Hippocampal formation (tissue), 2 donors: ENCODE measurements at regions not wholly inside any gene's neighbourhood (a gene's known extent, or its start where the extent isn't known, plus 50 kb on each side); places are given as distances from the start of the nearest gene placed in this dataset.
"Not testable (repeated sequence)": the region's sequence is repeated elsewhere in the genome, so short reads cannot be mapped to it uniquely, and the experiment has no call there.

Experiments used
- DNase-seq, 2 donors: peaks; one replicate each; lab custom pipeline; 2025; lab: John Stamatoyannopoulos, UW

GRCh38 chr4:117560329-117560728 lies 474.0 kb upstream of the NDST3 start:
- DNase-seq: peak in 1 of 2 donors; percentile 36

GRCh38 chr4:117574085-117574484 lies 460.2 kb upstream of the NDST3 start:
- no peak for DNase-seq

DNA sequence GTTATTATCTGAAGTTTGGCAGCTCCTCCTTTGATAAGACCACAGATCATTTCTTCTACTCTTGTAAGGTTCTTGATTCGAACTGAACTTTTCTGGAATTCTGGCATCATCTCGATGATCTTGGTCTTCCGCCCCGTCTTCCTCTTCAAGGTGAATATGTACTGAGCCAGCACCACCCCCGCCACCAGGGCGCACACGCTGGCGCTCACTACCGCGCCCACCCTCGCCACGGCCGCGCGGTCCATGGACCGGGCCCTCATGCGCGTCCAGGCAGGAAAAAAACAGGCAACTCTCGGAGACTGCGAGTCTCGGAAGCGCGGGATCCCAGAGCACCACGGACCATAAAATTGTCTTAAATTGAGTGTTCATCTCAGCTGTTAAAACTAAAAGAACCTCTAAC lies 458.4 kb upstream of the NDST3 start:
- DNase-seq: no peak

GRCh38 chr4:117577686-117578311 lies 456.5 kb upstream of the NDST3 start:
- DNase-seq: no peak

DNA sequence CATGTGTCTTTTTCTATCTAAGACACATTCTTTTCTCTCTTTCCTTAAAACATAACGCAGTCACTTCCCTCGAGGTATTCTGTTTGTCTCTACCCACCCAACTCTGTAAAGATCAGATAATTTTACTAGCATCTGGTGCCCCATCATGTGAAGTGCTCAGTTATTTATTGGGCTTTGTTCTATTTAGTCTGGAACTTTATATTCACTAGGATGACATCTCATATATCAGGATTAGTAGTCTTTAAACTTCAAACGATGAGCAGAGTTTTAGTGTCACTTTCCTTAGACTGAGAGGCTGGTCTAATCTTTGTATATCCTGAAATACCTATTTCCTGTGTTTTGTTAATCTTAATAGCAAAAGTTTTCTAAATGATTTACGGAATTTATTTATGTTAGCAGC lies 445.5 kb upstream of the NDST3 start:
- DNase-seq: no peak

- no peak for DNase-seq
These were observed 437.3 kb upstream of the NDST3 start for GRCh38 chr4:117596917-117597480.

DNA sequence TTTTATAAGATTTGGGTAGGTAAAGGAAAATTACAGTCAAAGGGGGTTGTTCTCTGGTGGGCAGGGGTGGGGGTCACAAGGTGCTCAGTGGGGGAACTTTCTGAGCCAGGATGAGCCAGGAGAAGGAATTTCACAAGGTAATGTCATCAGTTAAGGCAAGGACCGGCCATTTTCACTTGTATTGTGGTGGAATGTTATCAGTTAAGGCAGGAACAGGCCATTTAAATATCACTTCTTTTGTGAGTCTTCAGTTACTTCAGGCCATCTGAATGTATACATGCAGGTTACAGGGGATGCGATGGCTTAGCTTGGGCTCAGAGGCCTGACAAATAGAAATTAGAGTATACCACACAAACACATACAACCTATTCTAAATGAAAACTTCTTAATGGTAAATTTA lies 434.9 kb upstream of the NDST3 start:
- DNase-seq: not testable (repeated sequence)

DNA sequence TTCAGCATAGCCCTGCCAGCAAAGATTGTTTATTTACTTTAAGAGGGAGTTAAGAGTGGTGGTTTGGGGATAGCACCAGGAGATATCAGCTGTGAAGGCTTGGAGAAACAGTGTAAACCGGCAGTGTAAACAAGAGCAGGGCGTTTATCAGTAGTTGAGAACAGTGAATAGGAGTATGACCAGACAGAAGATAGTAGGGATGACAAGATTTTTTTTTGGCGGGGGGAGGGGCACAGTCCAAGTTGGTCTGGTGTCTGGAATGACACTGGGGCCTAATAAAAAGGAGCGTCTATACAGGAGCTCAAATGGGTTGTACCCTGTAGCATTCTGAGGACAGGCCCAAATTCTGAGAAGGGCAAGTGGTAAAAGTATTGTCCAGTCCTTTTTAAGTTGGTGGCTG lies 433.4 kb upstream of the NDST3 start:
- DNase-seq: not testable (repeated sequence)

GRCh38 chr4:117610706-117611308 lies 423.5 kb upstream of the NDST3 start:
- DNase-seq: no peak

- peak in 1 of 2 donors; percentile 27 for DNase-seq
These were observed 412.6 kb upstream of the NDST3 start for GRCh38 chr4:117621673-117622072.

DNA sequence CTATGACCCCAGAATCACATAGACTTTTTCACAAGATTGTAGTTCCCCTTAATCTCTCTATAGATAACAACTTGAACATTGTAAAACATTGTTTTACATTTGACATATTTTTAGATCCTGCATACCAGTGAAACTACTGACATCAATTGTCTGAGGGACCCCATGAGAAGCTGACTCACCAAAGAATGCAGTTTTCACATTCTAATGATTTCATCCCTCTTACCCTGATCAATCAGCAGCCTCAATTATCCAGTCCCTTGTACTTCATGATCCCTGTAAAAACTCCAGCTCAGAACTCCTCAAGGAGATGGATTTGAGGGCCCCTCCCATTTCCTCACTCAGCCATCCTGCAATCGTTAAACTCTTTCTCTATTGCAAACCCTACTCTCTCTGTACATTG lies 411.0 kb upstream of the NDST3 start:
- no peak for DNase-seq

GRCh38 chr4:117626664-117627063 lies 407.6 kb upstream of the NDST3 start:
- DNase-seq: no peak

DNA sequence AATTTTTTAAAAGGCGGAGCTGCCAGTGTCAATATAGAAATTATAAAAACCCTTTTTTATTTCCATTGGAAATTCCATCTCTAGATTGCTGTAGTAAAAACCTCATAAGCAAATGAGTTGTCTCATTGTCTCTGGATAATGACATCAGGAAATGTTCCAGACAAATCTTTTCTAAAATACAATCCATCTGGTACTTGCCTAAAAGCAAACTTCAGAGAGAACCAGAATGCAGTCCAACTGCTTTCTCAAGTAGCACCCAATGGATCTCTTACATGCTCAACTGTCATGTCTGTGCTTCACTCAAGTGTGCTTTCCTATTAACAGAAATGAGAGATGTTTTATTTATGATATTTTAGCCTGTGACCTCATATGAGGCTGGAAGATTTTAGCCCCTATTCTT lies 399.6 kb upstream of the NDST3 start:
- DNase-seq: no peak

DNA sequence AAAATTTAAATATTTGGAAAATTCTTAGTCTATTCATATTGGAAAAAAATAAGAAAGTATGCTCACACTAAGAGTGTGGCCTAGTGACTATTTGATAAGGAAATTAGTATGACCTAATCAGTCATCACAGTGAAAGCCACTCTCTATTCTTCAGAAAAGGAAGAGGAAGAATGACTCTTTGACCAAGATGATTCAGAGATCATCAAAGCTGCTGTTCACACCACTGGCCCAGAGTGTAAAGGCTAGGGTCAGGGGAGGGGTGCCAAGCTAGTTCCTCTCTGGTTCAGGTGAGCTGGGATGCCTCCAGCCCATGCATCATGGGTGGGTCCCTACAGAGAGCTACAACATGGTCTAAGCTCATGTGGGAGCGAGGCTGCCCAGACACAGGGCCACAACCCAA lies 396.9 kb upstream of the NDST3 start:
- no peak for DNase-seq

DNA sequence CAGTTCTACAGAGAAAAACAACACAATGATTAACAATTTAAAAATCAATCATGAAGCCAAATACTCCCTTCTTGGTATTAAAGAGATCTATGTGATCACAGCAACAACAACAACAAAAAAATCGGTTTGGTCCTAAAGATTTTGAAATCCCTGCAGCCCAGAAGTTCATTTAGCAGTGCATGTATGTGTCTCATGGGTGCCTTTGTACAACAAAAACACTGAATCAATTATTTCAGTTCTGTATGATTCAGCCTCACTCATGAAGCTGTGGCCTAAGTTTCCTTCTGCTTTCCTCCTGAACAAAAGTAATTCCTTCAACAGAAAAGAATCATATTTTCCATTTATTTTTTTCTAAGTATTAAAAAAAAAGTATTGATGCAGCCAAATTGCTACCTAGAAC lies 393.4 kb upstream of the NDST3 start:
- DNase-seq: no peak

GRCh38 chr4:117641519-117641918 lies 392.8 kb upstream of the NDST3 start:
- no peak for DNase-seq

DNA sequence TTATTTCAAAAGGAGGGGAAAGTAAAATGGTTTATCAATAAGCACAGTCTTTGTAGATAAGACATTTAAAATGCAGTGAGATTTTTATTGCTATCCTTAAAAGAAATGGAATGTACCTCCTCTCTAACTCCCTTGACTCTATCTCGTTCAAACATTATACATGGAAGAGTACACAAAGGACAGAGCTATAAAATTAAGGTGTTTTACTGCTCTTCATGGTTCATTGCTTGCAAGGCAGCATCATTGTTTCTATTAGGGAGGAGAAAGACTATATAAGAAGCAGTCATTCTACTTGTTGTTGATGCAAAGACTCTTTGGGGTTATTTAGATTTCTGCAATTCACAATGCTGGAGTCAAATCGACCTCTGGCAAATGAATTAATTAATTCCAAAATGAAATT lies 380.2 kb upstream of the NDST3 start:
- no peak for DNase-seq

GRCh38 chr4:117660668-117661067 lies 373.6 kb upstream of the NDST3 start:
- DNase-seq: no peak

GRCh38 chr4:117661091-117662072 lies 372.9 kb upstream of the NDST3 start:
- DNase-seq: no peak

DNA sequence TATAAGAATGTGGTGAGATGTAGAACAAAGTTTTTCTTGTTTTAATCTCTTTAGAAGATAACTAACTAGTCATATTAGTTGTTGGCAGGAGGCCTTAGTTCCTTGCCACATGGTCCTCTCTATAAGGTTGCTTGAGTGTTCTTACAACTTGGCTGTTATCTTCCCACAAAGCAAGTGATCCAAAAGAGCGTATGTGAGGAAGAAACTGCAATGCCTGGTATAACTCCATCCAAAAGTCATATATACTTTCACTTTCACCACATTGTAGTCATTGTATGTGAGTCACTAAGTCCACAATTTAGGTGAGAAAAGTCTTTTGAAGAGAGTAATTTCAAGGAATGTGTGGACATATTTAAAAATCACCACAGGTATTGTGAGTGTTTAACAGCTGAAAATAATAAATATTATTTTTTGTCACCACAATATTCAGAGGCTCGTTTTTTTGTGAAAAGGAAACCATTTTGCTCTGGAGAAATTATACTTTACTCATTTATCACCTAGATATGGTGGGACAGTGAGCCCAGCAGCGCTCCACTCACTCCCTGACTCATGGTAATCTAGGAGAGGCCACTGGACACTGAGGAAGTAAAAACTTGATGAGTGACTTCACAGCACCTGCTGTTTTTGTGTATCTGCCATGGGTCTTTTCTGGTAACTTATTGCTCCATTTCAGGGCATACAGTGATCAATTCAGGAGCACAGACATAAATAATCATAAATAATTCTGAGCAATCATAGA lies 369.4 kb upstream of the NDST3 start:
- no peak for DNase-seq

- DNase-seq: no peak
These were observed 358.1 kb upstream of the NDST3 start for GRCh38 chr4:117676153-117676552.

DNA sequence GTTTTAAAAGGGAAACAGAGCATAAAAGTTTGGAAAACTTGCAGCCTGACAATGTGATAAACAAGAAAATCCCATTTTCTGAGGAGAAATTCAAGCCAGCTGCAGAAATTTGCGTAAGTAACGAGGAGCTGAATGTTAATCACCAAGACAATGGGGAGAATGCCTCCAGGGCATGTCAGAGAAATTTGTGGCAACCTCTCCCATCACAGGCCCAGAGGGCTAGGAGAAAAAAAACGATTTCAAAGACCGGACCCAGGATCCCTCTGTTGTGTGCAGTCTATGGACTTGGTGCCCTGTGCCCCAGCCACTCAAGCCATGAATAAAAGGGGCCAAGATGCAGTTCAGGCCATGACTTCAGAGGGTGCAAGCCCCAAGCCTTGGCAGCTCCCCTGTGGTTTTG lies 355.4 kb upstream of the NDST3 start:
- DNase-seq: no peak
